Transverse colon (tissue), 4 donors: ENCODE measurements at regions not wholly inside any gene's neighbourhood (a gene's known extent, or its start where the extent isn't known, plus 50 kb on each side); places are given as distances from the start of the nearest gene placed in this dataset.
A peak's percentile ranks its signal among the peaks of the same experiment; 100 is the strongest.
"Not testable (repeated sequence)": the region's sequence is repeated elsewhere in the genome, so short reads cannot be mapped to it uniquely, and the experiment has no call there.

Experiments used
- DNase-seq: peaks from one replicate; pipeline ENCODE4 v3.0.0-alpha.2; 2019
- H3K27ac ChIP-seq, 4 donors: fragments of 200-600 bp; sonication (generic); 2 replicates each; pipeline ENCODE4 v1.5.1; 2016 to 2018; ENCODE audit warnings: inconsistent platforms in 4 of 4
- H3K27me3 ChIP-seq: fragments of 200-600 bp; sonication (generic); 2 replicates; pipeline ENCODE4 v1.5.1; 2017; ENCODE audit warnings: inconsistent platforms
- H3K36me3 ChIP-seq, 4 donors: fragments of 200-600 bp; sonication (generic); 2 replicates each; pipeline ENCODE4 v1.5.1; 2017 to 2019; ENCODE audit warnings: inconsistent platforms in 4 of 4
- H3K4me1 ChIP-seq, 4 donors: fragments of 200-600 bp; sonication (generic); 2 replicates each; pipeline ENCODE4 v1.5.1; 2017 to 2020; ENCODE audit warnings: inconsistent platforms in 4 of 4
- H3K4me3 ChIP-seq, 4 donors: fragments of 200-600 bp; sonication (generic); 1 replicate in 1 of 4; 2 replicates in 3 of 4; pipeline versions ENCODE4 v1.5.1 to v1.6.1; 2017 to 2019; ENCODE audit warnings: inconsistent platforms in 4 of 4
- H3K9me3 ChIP-seq, 2 donors: fragments of 200-600 bp; sonication (generic); 2 replicates each; pipeline ENCODE4 v1.5.1; 2017 to 2019; ENCODE audit warnings: inconsistent platforms in 2 of 2
- POLR2AphosphoS5 ChIP-seq, 3 donors: sonication (generic); formaldehyde crosslinking; IDR thresholded peaks; one replicate each; pipeline ENCODE4 v1.6.1; 2016; ENCODE audit warnings: antibody characterized with exemption in 3 of 3
- WGBS, 2 donors: methylation state at CpG; one replicate each; pipeline ENCODE4 v1.1.5; 2018; ENCODE audit warnings: low coverage in 1 of 2; 5-methylcytosine and 5-hydroxymethylcytosine counted together
- in situ Hi-C, 4 donors: fragments of 200-750 bp; cut with MboI; loops; one replicate each; pipeline versions ENCODE4 v1.15.0 to v1.15.1; 2017; ENCODE audit warnings: low sequenced_read_pairs in 3 of 4, low pct_ligation_motif_present in 1 of 4, low pct_unique_long_range_greater_than_20kb in 1 of 4
- intact Hi-C: fragments of 100-400 bp; cut with DNase I; formaldehyde crosslinking; loops from one replicate; pipeline ENCODE4 v1.15.1; 2023; ENCODE audit warnings: low total_unique reads

DNA sequence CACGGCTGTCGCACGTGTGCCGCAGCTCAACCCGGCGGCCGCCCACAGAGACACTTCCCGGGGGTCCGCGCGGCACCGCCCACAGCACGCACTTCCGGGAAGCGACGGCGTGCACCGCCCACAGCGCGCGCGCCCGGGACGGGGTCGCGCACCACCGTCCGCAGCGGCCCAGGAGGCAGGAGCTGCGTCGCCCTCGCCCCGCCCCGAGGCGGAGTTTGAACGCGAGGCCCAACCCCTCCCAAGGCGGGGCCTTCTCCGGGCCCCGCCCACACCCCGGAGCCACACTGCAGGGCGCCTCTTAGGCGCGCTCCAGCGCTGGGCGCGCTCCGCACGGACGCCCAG lies 5366.8 kb upstream of the TPTE start:
- peak in 1 of 3 donors; percentile 34 for TF ChIP-seq POLR2AphosphoS5 (IDR thresholded peaks at IDR 0.05)
- H3K9me3 ChIP-seq, H3K36me3 ChIP-seq, H3K4me1 ChIP-seq, intact Hi-C loops, H3K27me3 ChIP-seq, in situ Hi-C loops: not testable (repeated sequence)
- H3K4me3 ChIP-seq: peak overlapping the region in 2 of 4 donors; percentile 40 to 57
- H3K27ac ChIP-seq: peak overlapping the region in 3 of 4 donors; percentile 41 to 73 (median 65)
- WGBS, 2 donors: 0% methylated on average over 2 of the region's 50 CpGs; no CpG with 5 or more reads in 1 of the 2 donors
- DNase-seq: peak; percentile 91

DNA sequence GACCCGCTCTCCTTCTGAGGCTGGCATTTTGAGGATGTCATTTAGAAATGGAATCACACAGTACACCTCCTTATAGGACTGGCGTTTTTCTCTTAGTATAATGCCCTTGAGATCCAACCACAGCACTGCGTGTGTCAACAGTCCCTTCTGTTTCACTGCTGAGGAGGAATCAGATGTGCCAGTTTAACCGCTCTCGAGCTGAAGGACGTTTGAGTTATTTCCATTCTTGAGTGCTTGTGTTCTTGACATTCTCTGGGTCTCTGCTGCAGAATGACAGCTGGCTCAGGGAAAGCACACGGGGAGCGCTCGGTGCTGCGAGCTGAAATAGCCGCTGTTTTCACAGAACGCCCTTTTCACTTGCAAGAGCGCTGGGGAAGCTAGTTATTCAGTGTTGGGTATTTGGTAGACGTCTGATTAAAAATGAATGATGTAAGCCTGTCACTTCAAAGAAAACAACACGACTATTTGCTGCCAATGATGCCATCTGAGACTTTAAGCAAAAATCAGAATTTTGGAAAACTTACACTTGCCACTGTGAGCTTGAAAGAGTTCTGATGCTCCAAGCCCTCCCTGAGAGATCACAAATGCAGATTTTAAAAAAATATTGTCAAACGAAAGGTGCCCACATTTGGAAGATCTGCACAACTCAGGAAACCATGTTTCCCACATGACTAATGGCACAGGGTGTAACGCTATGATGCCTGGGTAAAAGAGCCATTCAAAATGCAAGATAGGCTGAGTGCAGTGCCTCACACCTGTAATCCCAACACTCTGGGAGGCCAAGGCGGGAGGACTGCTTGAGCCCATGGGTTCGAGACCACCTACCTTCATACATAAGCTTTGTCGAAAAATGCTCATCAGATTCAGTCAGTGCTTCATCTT lies 5358.4 kb upstream of the TPTE start:
- in situ Hi-C loops, H3K36me3 ChIP-seq, intact Hi-C loops: not testable (repeated sequence)

DNA sequence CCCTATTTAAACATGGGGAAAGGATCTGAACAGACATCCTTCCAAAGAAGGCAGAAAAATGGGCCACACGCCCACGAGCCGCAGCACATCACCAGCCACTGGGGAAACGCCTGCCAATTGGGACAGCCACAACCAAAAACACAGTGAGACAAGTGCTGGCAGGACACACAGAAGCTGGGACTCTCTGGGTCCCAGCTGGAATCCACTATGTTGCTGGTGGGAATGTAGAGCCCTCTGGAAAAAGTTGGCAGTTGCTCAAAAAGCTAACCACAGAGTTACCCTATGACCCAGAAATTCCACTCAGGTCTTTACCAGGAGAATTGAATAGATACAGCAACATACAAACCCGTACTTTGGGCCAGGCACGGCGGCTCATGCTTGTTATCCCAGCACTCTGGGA lies 5355.6 kb upstream of the TPTE start:
- no CpG with 5 or more reads among the region's 7 CpGs for WGBS, 2 donors
- intact Hi-C loops, H3K9me3 ChIP-seq: not testable (repeated sequence)

More for the DNA sequence above, 5358.4 kb upstream of the TPTE start:
- not testable (repeated sequence) for H3K9me3 ChIP-seq, H3K4me1 ChIP-seq, DNase-seq, H3K27me3 ChIP-seq, H3K4me3 ChIP-seq, H3K27ac ChIP-seq
- no CpG with 5 or more reads among the region's 20 CpGs for WGBS, 2 donors

More for the DNA sequence above, 5355.6 kb upstream of the TPTE start:
- H3K27ac ChIP-seq, H3K36me3 ChIP-seq, H3K27me3 ChIP-seq, in situ Hi-C loops, H3K4me3 ChIP-seq, H3K4me1 ChIP-seq, DNase-seq: not testable (repeated sequence)
